ENCODE measurements at regions not wholly inside any gene's neighbourhood (a gene's known extent, or its start where the extent isn't known, plus 50 kb on each side); places are given as distances from the start of the nearest gene placed in this dataset.
"Not testable (repeated sequence)": the region's sequence is repeated elsewhere in the genome, so short reads cannot be mapped to it uniquely, and the experiment has no call there.

- in situ Hi-C loops (cut with MboI; ENCODE audit: low sequenced_read_pairs) = no loop called here
Measured at GRCh38 chr1:181318022-181318857, 165.1 kb upstream of the CACNA1E start.

GRCh38 chr1:181318858-181319235, 164.5 kb upstream of the CACNA1E start:
- in situ Hi-C loops (cut with MboI; ENCODE audit: low sequenced_read_pairs) = no loop called here

- in situ Hi-C loops (cut with MboI; ENCODE audit: low sequenced_read_pairs) = no loop called here
Measured at GRCh38 chr1:181319907-181320306, 163.4 kb upstream of the CACNA1E start.

- in situ Hi-C loops (cut with MboI; ENCODE audit: low sequenced_read_pairs) = no loop called here
Measured at GRCh38 chr1:181324797-181325616, 158.3 kb upstream of the CACNA1E start.

GRCh38 chr1:181325765-181326164, 157.6 kb upstream of the CACNA1E start:
- in situ Hi-C loops (cut with MboI; ENCODE audit: low sequenced_read_pairs) = not testable (repeated sequence)

- in situ Hi-C loops (cut with MboI; ENCODE audit: low sequenced_read_pairs) = no loop called here
Measured at GRCh38 chr1:181326348-181326747, 157.0 kb upstream of the CACNA1E start.

GRCh38 chr1:181327796-181328195, 155.5 kb upstream of the CACNA1E start:
- in situ Hi-C loops (cut with MboI; ENCODE audit: low sequenced_read_pairs) = no loop called here

- in situ Hi-C loops (cut with MboI; ENCODE audit: low sequenced_read_pairs) = no loop called here
Measured at GRCh38 chr1:181334724-181335123, 148.6 kb upstream of the CACNA1E start.

- in situ Hi-C loops (cut with MboI; ENCODE audit: low sequenced_read_pairs) = no loop called here
Measured at GRCh38 chr1:181335631-181336030, 147.7 kb upstream of the CACNA1E start.

GRCh38 chr1:181341026-181341632, 142.2 kb upstream of the CACNA1E start:
- in situ Hi-C loops (cut with MboI; ENCODE audit: low sequenced_read_pairs) = no loop called here

GRCh38 chr1:181344091-181344490, 139.2 kb upstream of the CACNA1E start:
- in situ Hi-C loops (cut with MboI; ENCODE audit: low sequenced_read_pairs) = no loop called here

GRCh38 chr1:181345146-181345545, 138.2 kb upstream of the CACNA1E start:
- in situ Hi-C loops (cut with MboI; ENCODE audit: low sequenced_read_pairs) = no loop called here

- in situ Hi-C loops (cut with MboI; ENCODE audit: low sequenced_read_pairs) = no loop called here
Measured at GRCh38 chr1:181347495-181348390, 135.6 kb upstream of the CACNA1E start.

GRCh38 chr1:181349512-181349911, 133.8 kb upstream of the CACNA1E start:
- in situ Hi-C loops (cut with MboI; ENCODE audit: low sequenced_read_pairs) = no loop called here

- in situ Hi-C loops (cut with MboI; ENCODE audit: low sequenced_read_pairs) = no loop called here
Measured at GRCh38 chr1:181350131-181350530, 133.2 kb upstream of the CACNA1E start.

- in situ Hi-C loops (cut with MboI; ENCODE audit: low sequenced_read_pairs) = no loop called here
Measured at GRCh38 chr1:181351740-181352139, 131.6 kb upstream of the CACNA1E start.

- in situ Hi-C loops (cut with MboI; ENCODE audit: low sequenced_read_pairs) = no loop called here
Measured at GRCh38 chr1:181352695-181353094, 130.6 kb upstream of the CACNA1E start.

GRCh38 chr1:181353526-181353925, 129.8 kb upstream of the CACNA1E start:
- in situ Hi-C loops (cut with MboI; ENCODE audit: low sequenced_read_pairs) = no loop called here

GRCh38 chr1:181354865-181355264, 128.5 kb upstream of the CACNA1E start:
- in situ Hi-C loops (cut with MboI; ENCODE audit: low sequenced_read_pairs) = no loop called here

- in situ Hi-C loops (cut with MboI; ENCODE audit: low sequenced_read_pairs) = no loop called here
Measured at GRCh38 chr1:181356505-181357340, 126.6 kb upstream of the CACNA1E start.

Measured in HL-60/S4 (cell line).